ENCODE measurements at regions not wholly inside any gene's neighbourhood (a gene's known extent, or its start where the extent isn't known, plus 50 kb on each side); places are given as distances from the start of the nearest gene placed in this dataset.

GRCh38 chr5:84518862-84519261 is 134.2 kb upstream of the EDIL3 start:
- H3K4me1 ChIP-seq (ENCODE audit: control insufficient read depth in 2 of 3, insufficient read depth in 2 of 3, low read depth in 1 of 3, low read length in 3 of 3), result no peaks in the 10 kb centered on the region
- H3K4me3 ChIP-seq (ENCODE audit: low read length in 3 of 3), result no peak overlapping the region

GRCh38 chr5:84518370-84518769 is 133.7 kb upstream of the EDIL3 start:
- no peak overlapping the region for H3K27ac ChIP-seq (ENCODE audit: low read depth in 2 of 2, low read length in 2 of 2)
- H3K36me3 ChIP-seq (ENCODE audit: control insufficient read depth in 2 of 3, insufficient read depth in 3 of 3, low read length in 3 of 3), result no peaks in the 10 kb centered on the region
- no peak for TF ChIP-seq CTCF (IDR thresholded peaks at IDR 0.05; ENCODE audit: borderline replicate concordance, extremely low read depth, insufficient read depth)
- no peak overlapping the region for H3K9ac ChIP-seq (ENCODE audit: low read length in 3 of 3)
- H3K4me1 ChIP-seq (ENCODE audit: control insufficient read depth in 2 of 3, insufficient read depth in 2 of 3, low read depth in 1 of 3, low read length in 3 of 3), result no peaks in the 10 kb centered on the region
- no peaks in the 10 kb centered on the region for H3K27me3 ChIP-seq (ENCODE audit: control insufficient read depth, insufficient read depth, low read length)
- H3K4me3 ChIP-seq (ENCODE audit: low read length in 3 of 3), result no peak overlapping the region
- FAIRE-seq (no peak), DNase-seq (peak in 1 of 5 donors; percentile 51)
- H3K9me3 ChIP-seq (ENCODE audit: control insufficient read depth in 2 of 3, insufficient read depth in 1 of 3, low read length in 3 of 3), result no peaks in the 10 kb centered on the region
- intact Hi-C loops (cut with DNase I), result no loop called here

More at GRCh38 chr5:84518862-84519261, 134.2 kb upstream of the EDIL3 start:
- Histone ChIP-seq H3K27ac (ENCODE audit: low read depth in 2 of 2, low read length in 2 of 2) (no peak overlapping the region), H3K36me3 (ENCODE audit: control insufficient read depth in 2 of 3, insufficient read depth in 3 of 3, low read length in 3 of 3) (no peaks in the 10 kb centered on the region), H3K9ac (ENCODE audit: low read length in 3 of 3) (no peak overlapping the region), H3K27me3 (ENCODE audit: control insufficient read depth, insufficient read depth, low read length) (no peaks in the 10 kb centered on the region), H3K9me3 (ENCODE audit: control insufficient read depth in 2 of 3, insufficient read depth in 1 of 3, low read length in 3 of 3) (no peaks in the 10 kb centered on the region)
- FAIRE-seq (no peak), DNase-seq (peak in 1 of 5 donors; percentile 40)
- intact Hi-C loops (cut with DNase I), result no loop called here
- no peak for TF ChIP-seq CTCF (IDR thresholded peaks at IDR 0.05; ENCODE audit: borderline replicate concordance, extremely low read depth, insufficient read depth)

GRCh38 chr5:84506625-84507024 is 121.9 kb upstream of the EDIL3 start:
- Histone ChIP-seq H3K27ac (ENCODE audit: low read depth in 2 of 2, low read length in 2 of 2) (no peak overlapping the region), H3K4me1 (ENCODE audit: control insufficient read depth in 2 of 3, insufficient read depth in 2 of 3, low read depth in 1 of 3, low read length in 3 of 3) (no peaks in the 10 kb centered on the region), H3K9ac (ENCODE audit: low read length in 3 of 3) (no peak overlapping the region), H3K36me3 (ENCODE audit: control insufficient read depth in 2 of 3, insufficient read depth in 3 of 3, low read length in 3 of 3) (no peaks in the 10 kb centered on the region), H3K9me3 (ENCODE audit: control insufficient read depth in 2 of 3, insufficient read depth in 1 of 3, low read length in 3 of 3) (no peaks in the 10 kb centered on the region), H3K27me3 (ENCODE audit: control insufficient read depth, insufficient read depth, low read length) (no peaks in the 10 kb centered on the region), H3K4me3 (ENCODE audit: low read length in 3 of 3) (no peak overlapping the region)
- peak; percentile 23 for FAIRE-seq
- no peak for DNase-seq
- intact Hi-C loops (cut with DNase I), result no loop called here
- TF ChIP-seq CTCF (IDR thresholded peaks at IDR 0.05; ENCODE audit: borderline replicate concordance, extremely low read depth, insufficient read depth), result no peak

GRCh38 chr5:84494453-84494852 is 109.8 kb upstream of the EDIL3 start:
- H3K27ac ChIP-seq (ENCODE audit: low read depth in 2 of 2, low read length in 2 of 2), result no peak overlapping the region
- intact Hi-C loops (cut with DNase I), result no loop called here
- H3K36me3 ChIP-seq (ENCODE audit: control insufficient read depth in 2 of 3, insufficient read depth in 3 of 3, low read length in 3 of 3), result no peaks in the 10 kb centered on the region
- FAIRE-seq (no peak), DNase-seq (no peak)
- H3K27me3 ChIP-seq (ENCODE audit: control insufficient read depth, insufficient read depth, low read length), result no peaks in the 10 kb centered on the region
- TF ChIP-seq CTCF (IDR thresholded peaks at IDR 0.05; ENCODE audit: borderline replicate concordance, extremely low read depth, insufficient read depth), result no peak
- no peak overlapping the region for H3K4me3 ChIP-seq (ENCODE audit: low read length in 3 of 3)
- H3K9ac ChIP-seq (ENCODE audit: low read length in 3 of 3), result no peak overlapping the region
- no peaks in the 10 kb centered on the region for H3K4me1 ChIP-seq (ENCODE audit: control insufficient read depth in 2 of 3, insufficient read depth in 2 of 3, low read depth in 1 of 3, low read length in 3 of 3)
- H3K9me3 ChIP-seq (ENCODE audit: control insufficient read depth in 2 of 3, insufficient read depth in 1 of 3, low read length in 3 of 3), result no peaks in the 10 kb centered on the region

Data from kidney (tissue), 13 donors.